ENCODE measurements at regions not wholly inside any gene's neighbourhood (a gene's known extent, or its start where the extent isn't known, plus 50 kb on each side); places are given as distances from the start of the nearest gene placed in this dataset.

- no peak for DNase-seq
Measured at GRCh38 chr21:26736449-26736848, 108.8 kb downstream of the ADAMTS1 start.

GRCh38 chr21:26732432-26733221 lies 112.6 kb downstream of the ADAMTS1 start:
- peak; percentile 61 for DNase-seq

GRCh38 chr21:26719750-26720149 lies 125.5 kb downstream of the ADAMTS1 start:
- DNase-seq: peak; percentile 8

GRCh38 chr21:26717146-26717739 lies 128.0 kb downstream of the ADAMTS1 start:
- DNase-seq: peak; percentile 18

GRCh38 chr21:26715878-26716506 lies 129.2 kb downstream of the ADAMTS1 start:
- peak; percentile 59 for DNase-seq

GRCh38 chr21:26715116-26715515 lies 130.1 kb downstream of the ADAMTS1 start:
- no peak for DNase-seq

- DNase-seq: no peak
Measured at GRCh38 chr21:26710155-26710554, 135.1 kb downstream of the ADAMTS1 start.

GRCh38 chr21:26709090-26709489 lies 136.0 kb upstream of the CYYR1 start:
- DNase-seq: peak; percentile 24

GRCh38 chr21:26708223-26708800 lies 135.2 kb upstream of the CYYR1 start:
- DNase-seq: no peak

GRCh38 chr21:26707246-26707645 lies 134.2 kb upstream of the CYYR1 start:
- no peak for DNase-seq

GRCh38 chr21:26698416-26698815 lies 125.3 kb upstream of the CYYR1 start:
- no peak for DNase-seq

GRCh38 chr21:26691416-26691815 lies 118.3 kb upstream of the CYYR1 start:
- DNase-seq: no peak

- no peak for DNase-seq
Measured at GRCh38 chr21:26686705-26687104, 113.6 kb upstream of the CYYR1 start.

GRCh38 chr21:26686278-26686677 lies 113.2 kb upstream of the CYYR1 start:
- peak; percentile 30 for DNase-seq

- peak; percentile 6 for DNase-seq
Measured at GRCh38 chr21:26684889-26685288, 111.8 kb upstream of the CYYR1 start.

- no peak for DNase-seq
Measured at GRCh38 chr21:26683996-26684395, 110.9 kb upstream of the CYYR1 start.

GRCh38 chr21:26679284-26679683 lies 106.2 kb upstream of the CYYR1 start:
- no peak for DNase-seq

GRCh38 chr21:26674323-26674722 lies 101.2 kb upstream of the CYYR1 start:
- no peak for DNase-seq

GRCh38 chr21:26669215-26669764 lies 96.2 kb upstream of the CYYR1 start:
- DNase-seq: no peak

GRCh38 chr21:26659757-26660156 lies 86.7 kb upstream of the CYYR1 start:
- no peak for DNase-seq

- no peak for DNase-seq
Measured at GRCh38 chr21:26659182-26659581, 86.1 kb upstream of the CYYR1 start.

- no peak for DNase-seq
Measured at GRCh38 chr21:26655460-26655859, 82.4 kb upstream of the CYYR1 start.

GRCh38 chr21:26653430-26653829 lies 80.3 kb upstream of the CYYR1 start:
- DNase-seq: no peak

Data from fibroblast of upper back skin (primary cell).